T47D (cell line): ENCODE measurements at regions not wholly inside any gene's neighbourhood (a gene's known extent, or its start where the extent isn't known, plus 50 kb on each side); places are given as distances from the start of the nearest gene placed in this dataset.
A peak's percentile ranks its signal among the peaks of the same experiment; 100 is the strongest.

Experiments
- DNase-seq, 2 experiments: peaks; one replicate each; pipeline versions ENCODE4 v3.0.0 to v3.0.0-alpha.2; 2011 to 2012; ENCODE audit warnings: low read depth in 1 of 2, low spot score in 1 of 2
- JUND ChIP-seq: IDR thresholded peaks from 2 replicates; pipeline ENCODE4 v1.6.1; 2012; ENCODE audit warnings: low read depth
- in situ Hi-C: cut with HindIII; loops from 2 replicates; pipeline ENCODE4 v1.10.0; 2016; ENCODE audit warnings: low sequenced_read_pairs, low pct_unique_long_range_greater_than_20kb

GRCh38 chr20:54272901-54273488 is 65.1 kb downstream of the PFDN4 start:
- no peak for TF ChIP-seq JUND
- in situ Hi-C loops: no loop called here
- DNase-seq: peak in 1 of 2 experiments; percentile 15

DNA sequence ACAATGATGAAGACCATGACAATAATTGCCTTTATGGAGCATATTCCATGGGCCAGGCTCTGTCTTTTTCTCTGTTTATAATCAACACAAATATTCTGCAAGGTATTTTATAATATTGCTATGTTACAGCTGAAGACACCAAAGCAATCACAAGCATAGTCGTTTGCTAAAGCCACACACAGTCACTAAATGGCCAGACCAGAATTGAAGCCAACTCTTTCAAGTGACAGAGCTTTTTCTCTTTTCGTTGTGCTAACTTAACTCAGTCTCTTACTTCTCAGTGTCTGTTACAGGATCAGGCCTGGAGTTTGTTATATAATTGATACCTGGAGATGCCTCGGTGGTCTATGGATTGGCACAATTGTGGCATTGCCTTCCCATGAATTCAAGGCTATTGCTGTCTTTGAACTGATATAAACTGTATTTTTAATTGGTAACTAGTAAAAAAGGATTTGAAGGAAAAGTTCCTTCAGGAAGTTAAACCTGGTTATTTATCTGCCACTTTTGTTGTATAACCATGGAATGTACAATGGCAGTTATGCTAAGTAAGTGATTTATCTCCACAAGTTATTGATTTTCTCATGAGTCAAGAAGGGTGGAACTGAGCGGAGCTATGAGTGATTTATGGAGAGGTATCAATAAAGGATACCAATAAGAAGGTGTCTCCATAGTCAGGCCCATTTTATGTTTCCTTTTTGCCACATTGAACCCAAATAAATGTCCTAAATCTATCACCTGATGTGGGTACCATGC is 67.6 kb downstream of the PFDN4 start:
- in situ Hi-C loops: no loop called here
- DNase-seq: no peak
- TF ChIP-seq JUND: no peak

DNA sequence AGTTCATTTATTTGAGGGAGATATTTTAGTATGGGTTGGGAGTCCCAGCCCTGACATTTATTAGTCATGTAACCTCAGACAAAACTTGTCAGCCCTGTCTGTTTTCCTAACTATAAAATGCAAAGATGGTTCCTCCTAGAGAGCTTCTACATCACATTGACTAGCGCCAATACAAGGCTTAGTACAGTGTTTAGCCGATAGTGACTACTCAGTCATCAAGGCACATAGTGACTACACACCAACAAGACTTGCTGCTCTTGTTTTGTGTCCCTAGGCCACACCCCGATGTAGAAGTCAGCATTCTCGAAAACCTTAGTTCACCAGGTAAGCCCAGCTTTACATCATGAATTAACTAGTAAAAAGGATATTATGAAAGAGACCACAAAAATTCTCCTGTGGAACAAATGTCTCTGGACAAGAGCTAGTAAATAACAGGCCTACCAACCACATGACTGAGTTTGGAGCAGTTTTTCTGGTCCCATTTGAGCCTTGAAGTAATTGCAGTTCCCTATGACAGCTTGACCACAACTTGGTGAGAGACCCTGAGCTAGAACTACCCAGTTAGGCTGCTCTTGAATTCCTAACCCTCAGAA is 68.8 kb downstream of the PFDN4 start:
- DNase-seq: no peak
- TF ChIP-seq JUND: no peak
- in situ Hi-C loops: no loop called here

DNA sequence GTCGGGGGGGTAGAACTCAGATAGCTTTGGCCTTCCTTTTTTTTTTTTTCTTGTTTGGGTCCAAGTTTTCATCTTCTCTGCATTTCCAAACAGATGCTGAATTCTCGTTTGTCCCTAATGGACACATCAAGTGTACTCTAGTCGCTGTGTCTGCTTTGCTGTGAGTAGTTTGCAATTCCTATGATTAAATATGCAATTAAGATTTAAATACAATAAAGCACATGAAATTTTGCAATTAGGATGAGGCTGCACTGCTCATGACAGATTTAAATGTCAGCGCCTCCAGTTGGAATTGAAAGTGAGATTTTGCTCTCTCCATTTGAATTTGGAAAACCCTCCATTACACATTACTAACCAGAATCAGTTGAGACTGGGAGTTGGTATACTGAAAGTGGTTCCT is 70.4 kb downstream of the PFDN4 start:
- in situ Hi-C loops: no loop called here
- no peak for DNase-seq
- TF ChIP-seq JUND: no peak

GRCh38 chr20:54282625-54283024 is 74.7 kb downstream of the PFDN4 start:
- in situ Hi-C loops: no loop called here
- no peak for TF ChIP-seq JUND
- no peak for DNase-seq

DNA sequence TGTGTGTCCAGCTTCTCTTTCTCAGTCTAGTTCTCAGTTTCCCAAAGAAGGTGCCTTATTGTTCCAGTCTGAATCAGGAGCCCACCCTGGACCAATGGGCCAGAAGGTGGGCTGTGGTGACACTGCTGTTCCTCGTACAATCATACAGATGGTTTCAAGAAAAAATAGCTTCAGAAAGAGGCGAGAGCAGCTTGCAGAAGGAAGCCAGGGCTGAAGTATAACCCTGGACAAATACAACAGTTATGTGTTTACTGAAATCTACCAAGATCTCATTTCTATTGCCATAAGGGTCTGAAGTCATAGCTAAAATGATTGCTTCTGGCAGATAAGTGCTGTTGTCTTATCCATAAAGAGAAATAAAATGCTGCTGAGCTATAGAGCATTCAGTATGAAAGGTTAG is 75.4 kb downstream of the PFDN4 start:
- in situ Hi-C loops: no loop called here
- DNase-seq: no peak
- TF ChIP-seq JUND: no peak

- DNase-seq: no peak
- in situ Hi-C loops: no loop called here
- no peak for TF ChIP-seq JUND
Observed at GRCh38 chr20:54284928-54285704, 77.2 kb downstream of the PFDN4 start.

GRCh38 chr20:54290636-54291035 is 82.7 kb downstream of the PFDN4 start:
- DNase-seq: no peak
- no peak for TF ChIP-seq JUND
- in situ Hi-C loops: no loop called here

- no peak for DNase-seq
- in situ Hi-C loops: no loop called here
- no peak for TF ChIP-seq JUND
Observed at GRCh38 chr20:54291339-54292010, 83.6 kb downstream of the PFDN4 start.

DNA sequence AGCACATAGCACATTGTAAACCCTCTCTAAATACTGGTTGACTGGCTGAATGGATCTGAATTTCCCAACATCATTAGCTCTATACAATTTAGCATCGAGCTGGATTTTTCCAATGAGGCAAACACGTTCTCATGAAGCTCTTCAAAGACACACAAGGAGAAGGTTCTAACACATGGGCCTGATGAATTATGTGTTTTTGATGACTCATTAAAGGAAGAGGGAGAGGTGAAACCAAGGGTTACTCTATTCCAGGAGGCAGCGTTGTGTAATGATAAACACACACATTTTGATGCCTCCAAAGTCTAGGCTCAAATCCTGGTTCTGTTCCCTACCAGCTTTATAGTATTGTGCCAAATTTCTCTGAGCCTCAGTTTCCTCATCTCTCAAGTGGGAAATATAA is 84.3 kb downstream of the PFDN4 start:
- in situ Hi-C loops: no loop called here
- TF ChIP-seq JUND: no peak
- DNase-seq: no peak

DNA sequence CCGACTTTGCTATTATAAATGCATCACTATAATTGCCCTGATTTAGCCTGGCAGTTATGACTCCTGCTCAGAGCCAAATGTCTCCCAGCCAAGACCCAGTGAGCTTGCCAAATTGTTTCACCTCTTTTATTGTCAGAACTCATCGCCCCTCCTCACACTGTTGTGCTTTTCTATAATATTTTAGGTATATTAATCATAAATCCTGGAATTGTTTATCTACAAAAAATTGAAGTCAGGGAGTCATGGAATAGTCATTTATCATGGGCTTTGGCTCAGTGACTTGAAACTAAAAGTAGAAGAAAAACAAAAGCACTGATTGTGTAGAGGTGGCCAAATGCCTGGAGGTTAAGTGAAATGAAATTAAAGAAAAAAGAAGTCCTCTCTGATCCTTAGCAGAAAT is 85.6 kb downstream of the PFDN4 start:
- in situ Hi-C loops: no loop called here
- TF ChIP-seq JUND: no peak
- DNase-seq: no peak

DNA sequence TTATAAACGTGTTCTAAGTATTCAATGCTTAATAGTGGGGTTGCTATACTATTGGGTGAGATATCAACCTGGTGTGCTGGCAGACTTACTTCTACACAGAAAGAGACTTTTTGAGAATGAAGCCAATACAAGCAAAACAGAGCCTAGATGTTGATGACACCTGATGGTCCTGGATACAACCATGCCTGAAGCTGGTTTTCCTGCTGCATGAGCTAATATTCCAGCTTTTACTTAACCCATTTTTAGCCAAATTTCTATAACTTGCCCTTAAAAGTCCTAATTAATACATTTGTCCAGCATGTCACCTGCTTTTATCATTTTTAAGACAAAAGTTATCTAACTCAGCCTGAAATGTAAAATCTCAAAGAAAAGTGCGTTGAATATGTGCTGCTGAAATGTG is 86.2 kb downstream of the PFDN4 start:
- no peak for TF ChIP-seq JUND
- no peak for DNase-seq
- in situ Hi-C loops: no loop called here
